ENCODE measurements at regions not wholly inside any gene's neighbourhood (a gene's known extent, or its start where the extent isn't known, plus 50 kb on each side); places are given as distances from the start of the nearest gene placed in this dataset.

DNA sequence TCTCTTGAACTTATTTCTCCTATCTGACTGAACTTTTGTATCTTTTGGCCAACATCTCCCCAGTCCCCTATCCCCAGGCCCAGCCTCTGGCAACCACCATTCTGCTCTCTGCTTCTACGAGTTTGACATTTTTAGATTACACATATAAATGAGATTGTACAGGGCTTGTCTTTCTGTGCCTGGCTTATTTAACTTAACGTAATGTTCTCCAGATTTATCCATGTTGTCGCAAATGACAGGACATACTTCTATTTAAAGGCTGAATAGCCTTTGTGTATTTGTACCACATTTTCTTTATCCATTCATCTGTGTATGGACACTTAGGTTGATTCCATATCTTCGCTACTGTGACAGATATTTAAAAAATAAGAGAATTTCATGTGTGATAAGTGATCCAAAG lies 98.6 kb downstream of the LSMEM1 start:
- TF ChIP-seq GATA2 (IDR thresholded peaks at IDR 0.05; ENCODE audit: low read depth, low read length) (peak; percentile 27; the same call in 1 of the 2 replicates), GATA3 (IDR thresholded peaks at IDR 0.05; ENCODE audit: low read depth, low read length) (peak; percentile 82)

DNA sequence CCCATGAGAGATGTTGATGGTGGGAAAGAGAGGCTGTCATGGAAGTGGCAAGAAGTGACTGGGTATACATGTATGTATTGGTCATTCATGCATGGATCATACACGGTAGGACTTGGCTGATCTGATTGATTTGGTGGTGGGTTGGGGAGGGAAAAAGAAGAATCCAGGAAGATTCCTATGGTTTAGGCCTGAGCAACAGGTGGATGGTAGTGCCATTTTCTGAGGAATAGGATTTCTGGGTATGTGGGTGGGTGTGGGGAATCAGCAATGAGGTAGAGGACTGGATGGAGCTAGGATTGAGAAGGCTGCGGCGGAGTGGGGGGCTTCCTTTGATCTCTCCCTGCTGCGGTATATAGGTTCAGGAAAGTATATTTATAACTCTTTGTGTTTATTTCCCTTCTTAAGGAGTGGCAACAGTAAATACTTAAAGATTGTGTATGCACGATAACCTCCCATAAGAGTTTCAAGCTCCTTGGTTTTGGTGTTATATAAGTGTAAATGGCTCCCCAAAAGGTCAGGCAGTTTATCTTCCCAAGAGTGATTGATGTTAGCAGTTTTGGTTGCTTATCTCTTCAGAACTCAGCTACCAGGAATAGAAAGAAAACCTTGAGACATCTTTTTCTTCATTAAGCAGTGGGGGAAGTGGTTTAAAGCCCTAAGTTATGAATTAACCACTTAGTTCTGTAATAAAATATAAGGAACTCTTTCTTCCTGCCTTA lies 100.1 kb downstream of the LSMEM1 start:
- no peak for TF ChIP-seq GATA2 (IDR thresholded peaks at IDR 0.05; ENCODE audit: low read depth, low read length)
- TF ChIP-seq GATA3 (IDR thresholded peaks at IDR 0.05; ENCODE audit: low read depth, low read length): no peak

DNA sequence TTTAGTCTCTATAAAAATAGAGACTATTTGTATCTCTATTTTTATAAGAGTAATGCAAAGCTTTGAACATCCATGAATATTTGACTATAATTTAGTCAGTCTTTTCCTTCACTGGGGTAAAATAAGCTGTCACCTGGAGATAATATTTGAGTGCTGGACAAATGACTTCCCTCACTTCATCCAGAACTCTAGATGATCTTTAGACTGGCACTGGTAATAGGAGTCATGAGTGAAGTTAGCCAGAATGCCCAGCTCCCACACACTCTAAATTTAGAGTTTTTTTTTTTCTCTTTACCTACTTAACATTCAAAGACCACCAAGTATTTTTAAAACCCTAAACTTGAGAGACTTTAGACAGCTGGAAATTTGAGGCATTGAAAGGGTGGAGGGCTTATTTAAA lies 100.7 kb downstream of the LSMEM1 start:
- TF ChIP-seq GATA3 (IDR thresholded peaks at IDR 0.05; ENCODE audit: low read depth, low read length) (no peak), GATA2 (IDR thresholded peaks at IDR 0.05; ENCODE audit: low read depth, low read length) (no peak)

DNA sequence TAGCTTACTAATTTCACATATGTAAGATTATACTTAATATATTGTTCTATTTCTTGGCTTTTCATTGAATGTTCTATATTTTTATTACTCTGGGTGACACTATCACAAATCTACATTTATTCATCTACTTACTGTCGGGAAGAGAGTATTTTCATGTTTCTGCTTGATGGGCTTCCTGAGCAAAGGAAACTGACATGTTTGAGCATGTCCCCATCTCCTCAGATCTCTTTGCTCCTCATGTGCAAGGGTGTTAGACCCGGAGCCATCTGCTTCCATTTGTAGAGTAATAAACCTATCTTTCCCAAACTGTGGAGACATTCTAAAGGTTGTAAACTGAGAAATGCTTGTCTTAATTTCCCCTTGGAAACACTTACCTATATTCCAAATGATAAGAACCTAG lies 103.5 kb downstream of the LSMEM1 start:
- TF ChIP-seq GATA2 (IDR thresholded peaks at IDR 0.05; ENCODE audit: low read depth, low read length) (no peak), GATA3 (IDR thresholded peaks at IDR 0.05; ENCODE audit: low read depth, low read length) (no peak)

DNA sequence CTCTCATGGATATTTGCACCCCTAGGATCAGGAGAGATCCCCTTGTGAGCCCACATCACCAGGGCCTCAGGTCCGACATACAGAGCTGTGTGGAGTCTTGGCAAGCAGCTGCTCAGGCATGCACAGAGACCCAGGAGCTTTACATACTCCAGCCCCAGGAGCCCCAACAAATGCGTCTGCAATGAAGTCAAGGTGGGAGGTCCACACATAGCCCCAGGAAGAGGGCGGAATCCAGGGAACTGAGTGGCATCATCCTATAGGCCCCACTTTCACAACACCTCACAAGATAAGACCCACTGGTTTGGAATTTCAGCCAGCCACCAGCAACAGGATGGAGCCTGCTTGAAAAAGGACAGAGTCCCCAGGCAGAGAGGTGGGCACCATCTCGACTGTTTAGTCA lies 106.7 kb downstream of the LSMEM1 start:
- TF ChIP-seq GATA2 (IDR thresholded peaks at IDR 0.05; ENCODE audit: low read depth, low read length) (no peak), GATA3 (IDR thresholded peaks at IDR 0.05; ENCODE audit: low read depth, low read length) (no peak)

DNA sequence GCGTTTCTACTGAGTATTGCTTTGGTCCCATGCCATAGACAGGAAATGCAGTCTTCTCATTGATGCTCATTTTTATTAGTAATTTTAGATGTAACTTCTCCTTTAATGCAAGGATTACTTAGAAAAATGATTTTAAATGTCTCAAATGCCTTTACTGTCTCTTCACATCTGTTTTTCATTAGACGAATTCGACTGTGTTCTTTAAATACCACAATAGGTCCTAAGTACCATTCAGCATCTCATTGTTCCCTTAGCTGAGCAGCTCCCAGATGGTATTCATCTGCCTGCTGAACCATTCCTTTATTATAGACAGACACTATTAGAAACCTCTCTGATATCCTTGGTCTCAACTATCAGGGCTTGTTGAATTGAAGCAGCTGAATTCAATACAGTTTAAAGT lies 113.6 kb downstream of the LSMEM1 start:
- TF ChIP-seq GATA3 (IDR thresholded peaks at IDR 0.05; ENCODE audit: low read depth, low read length) (no peak), GATA2 (IDR thresholded peaks at IDR 0.05; ENCODE audit: low read depth, low read length) (no peak)

DNA sequence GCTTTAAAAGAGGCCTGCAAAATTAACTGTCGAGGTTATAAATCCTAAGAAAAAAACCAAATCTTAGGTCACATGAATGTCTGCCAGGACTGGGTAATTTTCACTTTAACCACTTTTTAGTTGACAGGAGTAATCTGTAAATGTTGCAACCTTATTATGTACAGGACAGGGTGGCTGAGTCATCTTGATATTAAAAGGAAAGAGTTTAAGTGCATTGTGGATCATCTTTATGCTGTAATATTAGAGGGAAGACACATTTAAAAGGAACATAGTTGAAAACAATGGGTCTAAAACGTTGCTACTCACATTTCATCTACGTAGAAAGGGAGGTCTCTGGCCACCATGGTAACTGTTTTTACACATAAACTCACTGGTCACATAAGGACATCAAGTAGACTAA lies 115.5 kb downstream of the LSMEM1 start:
- TF ChIP-seq GATA3 (IDR thresholded peaks at IDR 0.05; ENCODE audit: low read depth, low read length) (no peak), GATA2 (IDR thresholded peaks at IDR 0.05; ENCODE audit: low read depth, low read length) (no peak)

DNA sequence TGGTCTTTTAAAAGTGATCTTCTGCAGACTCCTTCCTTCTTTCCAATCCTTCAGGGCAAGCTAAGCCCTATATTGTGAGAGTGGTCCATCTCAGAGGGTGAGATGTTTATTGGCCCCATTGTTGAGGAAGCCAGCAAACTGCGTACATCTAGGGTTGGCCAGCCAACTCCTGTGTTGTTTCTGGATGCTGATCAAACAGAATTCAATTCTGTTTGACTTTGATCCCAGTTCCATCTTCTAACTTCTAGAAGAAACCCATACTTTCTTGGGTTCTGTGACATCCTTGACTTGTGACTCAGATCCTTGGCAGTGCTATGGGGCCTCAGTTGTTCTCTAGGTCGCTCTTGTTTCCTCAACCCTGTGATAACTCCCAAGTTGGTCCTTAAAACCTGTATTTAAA lies 116.2 kb downstream of the LSMEM1 start:
- TF ChIP-seq GATA3 (IDR thresholded peaks at IDR 0.05; ENCODE audit: low read depth, low read length): no peak
- no peak for TF ChIP-seq GATA2 (IDR thresholded peaks at IDR 0.05; ENCODE audit: low read depth, low read length)

DNA sequence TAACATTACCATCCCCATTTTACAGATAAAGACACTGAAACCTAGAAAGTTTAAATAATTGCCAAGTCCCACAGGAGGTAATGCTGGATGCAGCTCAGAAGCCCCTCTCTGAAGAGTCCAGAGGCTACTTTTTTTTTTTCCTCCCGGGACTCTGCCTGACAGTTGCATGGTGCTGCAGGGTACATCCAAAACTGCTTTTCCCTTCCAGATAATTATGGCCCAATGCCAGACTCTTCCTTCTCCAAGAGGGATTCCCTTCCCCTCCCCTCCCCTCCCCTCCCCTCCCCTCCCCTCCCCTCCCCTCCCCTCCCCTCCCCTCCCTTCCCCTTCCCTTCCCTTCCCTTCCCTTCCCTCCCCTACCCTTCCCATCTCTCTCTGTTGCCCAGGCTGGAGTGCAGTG lies 122.9 kb downstream of the LSMEM1 start:
- TF ChIP-seq GATA2 (IDR thresholded peaks at IDR 0.05; ENCODE audit: low read depth, low read length): no peak

DNA sequence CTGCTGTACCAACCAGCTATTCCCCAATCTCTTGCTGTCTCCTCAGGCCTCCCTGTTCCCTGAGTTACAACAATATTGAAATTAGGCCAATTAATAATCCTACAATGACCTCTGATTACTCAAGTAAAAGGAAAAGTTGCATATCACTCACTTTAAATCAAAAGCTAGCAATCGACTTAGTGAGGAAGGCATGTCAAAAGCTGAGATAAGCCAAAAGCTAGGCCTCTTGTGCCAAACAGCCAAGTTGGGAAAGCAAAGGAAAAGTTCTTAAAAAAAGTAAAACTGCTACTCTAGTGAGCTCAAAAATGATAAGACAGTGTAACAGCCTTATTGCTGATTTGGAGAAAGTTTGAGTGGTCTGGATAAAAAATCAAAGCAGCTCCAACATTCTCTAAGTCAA lies 129.8 kb downstream of the LSMEM1 start:
- no peak for TF ChIP-seq GATA2 (IDR thresholded peaks at IDR 0.05; ENCODE audit: low read depth, low read length)
- no peak for TF ChIP-seq GATA3 (IDR thresholded peaks at IDR 0.05; ENCODE audit: low read depth, low read length)

DNA sequence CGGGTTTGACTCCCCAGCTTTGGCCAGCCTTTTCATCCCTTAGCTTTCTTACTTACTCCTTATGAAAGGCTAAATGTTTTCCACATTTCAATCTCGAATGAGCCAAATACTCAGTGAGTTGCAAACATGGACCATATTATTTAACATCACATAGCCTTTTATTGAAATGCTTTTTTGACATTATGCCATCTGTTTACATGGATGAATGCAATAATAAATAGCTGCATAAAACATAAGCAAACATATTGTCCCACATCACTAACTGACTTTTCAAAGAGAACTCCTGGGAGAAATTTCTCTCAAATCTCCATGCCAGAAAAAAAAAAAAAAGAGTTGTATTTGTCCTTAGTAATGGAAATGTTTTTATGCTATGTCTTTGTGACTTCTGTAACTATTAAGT lies 134.9 kb downstream of the LSMEM1 start:
- TF ChIP-seq GATA2 (IDR thresholded peaks at IDR 0.05; ENCODE audit: low read depth, low read length): no peak
- no peak for TF ChIP-seq GATA3 (IDR thresholded peaks at IDR 0.05; ENCODE audit: low read depth, low read length)

DNA sequence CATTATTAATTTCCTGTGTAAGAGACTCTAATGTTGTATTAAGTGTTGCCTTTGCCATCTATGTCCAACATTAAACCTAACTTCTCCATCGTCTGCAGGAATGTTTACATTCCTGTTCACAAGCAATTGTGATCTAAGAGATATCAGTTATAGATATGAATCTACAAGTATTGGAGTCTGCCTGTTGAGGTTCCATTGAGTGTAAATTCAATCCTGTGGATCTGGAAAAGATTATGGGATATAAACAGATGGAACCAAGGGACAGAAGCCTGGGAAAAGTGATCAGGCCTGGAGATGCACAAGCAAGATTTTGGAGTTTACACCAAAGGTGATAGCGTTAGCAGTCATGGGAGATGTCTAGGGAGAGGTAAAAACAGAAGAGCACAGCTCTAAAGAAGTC lies 135.5 kb downstream of the LSMEM1 start:
- TF ChIP-seq GATA2 (IDR thresholded peaks at IDR 0.05; ENCODE audit: low read depth, low read length) (peak; percentile 68), GATA3 (IDR thresholded peaks at IDR 0.05; ENCODE audit: low read depth, low read length) (peak; percentile 83)

DNA sequence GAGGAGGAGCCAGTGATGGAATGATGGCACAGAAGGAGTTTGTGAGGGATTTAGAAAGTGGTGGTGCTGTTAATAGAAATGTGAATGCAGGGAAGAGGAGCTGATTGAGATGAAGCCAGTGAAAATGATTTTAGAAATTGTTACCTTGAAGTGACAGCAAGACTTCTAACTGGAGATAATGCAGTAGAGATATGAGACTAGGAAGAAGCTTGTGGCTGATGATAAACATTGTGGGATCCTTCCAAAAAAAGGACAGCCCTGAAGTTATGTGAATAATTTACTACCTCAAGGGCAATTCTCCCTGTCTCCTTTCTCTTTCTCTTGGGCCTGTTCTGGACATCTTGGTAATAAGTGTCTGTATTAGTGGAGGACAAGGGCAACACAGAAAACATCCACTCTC lies 138.6 kb downstream of the LSMEM1 start:
- TF ChIP-seq GATA2 (IDR thresholded peaks at IDR 0.05; ENCODE audit: low read depth, low read length): no peak
- TF ChIP-seq GATA3 (IDR thresholded peaks at IDR 0.05; ENCODE audit: low read depth, low read length): no peak

DNA sequence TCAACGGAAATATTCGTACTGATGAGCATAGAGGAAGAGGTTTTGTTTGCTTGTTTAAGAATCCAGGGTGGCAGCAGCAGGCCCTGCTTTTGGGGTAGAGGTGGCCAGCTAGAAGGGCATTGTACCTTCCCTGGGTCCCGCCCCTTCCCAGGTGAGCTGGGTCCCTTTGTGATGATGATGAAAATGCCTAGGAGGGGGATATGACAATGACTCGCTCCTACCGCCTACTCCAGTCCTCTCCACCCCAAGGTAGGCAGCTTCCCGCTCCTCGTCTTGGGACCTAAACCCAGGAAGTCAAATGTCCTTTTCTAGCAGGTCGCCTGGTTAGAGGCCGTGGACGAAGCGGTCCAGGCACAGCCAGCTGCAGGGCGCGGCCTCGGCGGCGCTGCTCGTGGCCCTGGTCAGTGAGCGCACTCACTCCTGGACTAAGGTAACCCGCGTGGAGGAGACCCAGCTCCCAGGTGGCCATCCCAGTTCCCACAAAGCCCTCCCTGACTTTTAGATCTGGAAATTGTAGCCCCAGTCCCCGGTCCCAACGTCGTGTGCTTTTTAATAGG lies 141.4 kb downstream of the LSMEM1 start:
- TF ChIP-seq GATA2 (IDR thresholded peaks at IDR 0.05; ENCODE audit: low read depth, low read length): no peak
- TF ChIP-seq GATA3 (IDR thresholded peaks at IDR 0.05; ENCODE audit: low read depth, low read length): no peak

DNA sequence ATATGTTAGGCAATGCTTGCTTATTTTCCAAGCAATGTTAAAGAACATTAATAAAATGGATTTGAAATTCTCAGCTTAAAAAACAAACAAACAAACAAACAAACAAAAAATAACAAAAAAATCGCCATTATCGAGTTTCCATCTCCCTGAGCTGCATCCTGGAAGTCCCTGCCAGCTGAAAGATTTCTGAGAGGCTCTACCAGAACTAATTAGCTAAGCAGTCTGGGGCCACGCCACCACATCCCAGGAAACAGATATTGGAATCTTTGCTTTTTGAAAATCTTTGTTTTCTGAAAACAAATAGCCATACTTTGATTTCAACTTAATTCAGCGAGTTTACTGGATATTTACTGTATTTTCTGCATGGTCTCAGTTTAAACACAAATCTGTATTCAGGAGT lies 143.6 kb downstream of the LSMEM1 start:
- TF ChIP-seq GATA3 (IDR thresholded peaks at IDR 0.05; ENCODE audit: low read depth, low read length) (no peak), GATA2 (IDR thresholded peaks at IDR 0.05; ENCODE audit: low read depth, low read length) (no peak)

DNA sequence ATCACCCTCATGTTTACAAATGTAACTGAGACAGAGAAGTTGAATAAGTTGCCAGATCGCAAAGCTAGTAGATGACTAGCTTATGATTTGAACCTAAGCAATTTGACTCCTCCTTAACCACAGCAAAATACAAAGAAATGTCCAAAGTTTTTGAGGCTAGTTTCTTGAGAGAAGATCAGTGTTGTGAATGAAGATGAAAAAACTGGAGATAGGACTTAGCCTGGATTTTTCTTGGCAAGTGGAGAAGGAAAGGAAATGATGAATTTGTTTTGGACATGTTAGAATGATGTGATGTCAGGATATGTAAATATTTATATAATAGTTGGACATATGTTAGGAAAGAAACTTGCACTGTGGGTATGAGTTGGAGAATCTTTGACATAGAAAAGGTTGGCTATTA lies 149.8 kb downstream of the LSMEM1 start:
- no peak for TF ChIP-seq GATA3 (IDR thresholded peaks at IDR 0.05; ENCODE audit: low read depth, low read length)
- no peak for TF ChIP-seq GATA2 (IDR thresholded peaks at IDR 0.05; ENCODE audit: low read depth, low read length)
